ENCODE measurements at regions not wholly inside any gene's neighbourhood (a gene's known extent, or its start where the extent isn't known, plus 50 kb on each side); places are given as distances from the start of the nearest gene placed in this dataset.
"Not testable (repeated sequence)": the region's sequence is repeated elsewhere in the genome, so short reads cannot be mapped to it uniquely, and the experiment has no call there.

- DNase-seq: no peak
Measured at GRCh38 chr12:83468988-83469908, 782.5 kb downstream of the TMTC2 start.

GRCh38 chr12:83465632-83466031 lies 778.9 kb downstream of the TMTC2 start:
- no peak for DNase-seq

GRCh38 chr12:83462419-83462818 lies 775.7 kb downstream of the TMTC2 start:
- no peak for DNase-seq

- DNase-seq: no peak
Measured at GRCh38 chr12:83461336-83461935, 774.7 kb downstream of the TMTC2 start.

GRCh38 chr12:83451189-83451588 lies 764.5 kb downstream of the TMTC2 start:
- no peak for DNase-seq

GRCh38 chr12:83434600-83434999 lies 747.9 kb downstream of the TMTC2 start:
- DNase-seq: no peak

GRCh38 chr12:83432176-83432719 lies 745.5 kb downstream of the TMTC2 start:
- DNase-seq: no peak

GRCh38 chr12:83427586-83428136 lies 741.0 kb downstream of the TMTC2 start:
- not testable (repeated sequence) for DNase-seq

- DNase-seq: no peak
Measured at GRCh38 chr12:83414981-83415380, 728.3 kb downstream of the TMTC2 start.

GRCh38 chr12:83408851-83409250 lies 722.1 kb downstream of the TMTC2 start:
- no peak for DNase-seq

GRCh38 chr12:83408146-83408545 lies 721.4 kb downstream of the TMTC2 start:
- no peak for DNase-seq

GRCh38 chr12:83404521-83404920 lies 717.8 kb downstream of the TMTC2 start:
- no peak for DNase-seq

- DNase-seq: no peak
Measured at GRCh38 chr12:83390186-83390585, 703.5 kb downstream of the TMTC2 start.

- DNase-seq: no peak
Measured at GRCh38 chr12:83389237-83389996, 702.7 kb downstream of the TMTC2 start.

- no peak for DNase-seq
Measured at GRCh38 chr12:83388551-83388950, 701.8 kb downstream of the TMTC2 start.

GRCh38 chr12:83386527-83387264 lies 700.0 kb downstream of the TMTC2 start:
- DNase-seq: no peak

GRCh38 chr12:83378186-83378727 lies 691.6 kb downstream of the TMTC2 start:
- no peak for DNase-seq

GRCh38 chr12:83365317-83365716 lies 678.6 kb downstream of the TMTC2 start:
- DNase-seq: no peak

GRCh38 chr12:83361475-83361874 lies 674.8 kb downstream of the TMTC2 start:
- no peak for DNase-seq

GRCh38 chr12:83361071-83361470 lies 674.4 kb downstream of the TMTC2 start:
- no peak for DNase-seq
